Activated CD8-positive, alpha-beta T cell treated with anti-CD3 and anti-CD28 coated beads for 36 hours (primary cell): ENCODE measurements at regions not wholly inside any gene's neighbourhood (a gene's known extent, or its start where the extent isn't known, plus 50 kb on each side); places are given as distances from the start of the nearest gene placed in this dataset.
"Not testable (repeated sequence)": the region's sequence is repeated elsewhere in the genome, so short reads cannot be mapped to it uniquely, and the experiment has no call there.

Experiments used
- ATAC-seq: fragments of 200-7000 bp; cut with Tn5 transposase; one replicate; pipeline ENCODE4 v1.10.0; 2021; ENCODE audit warnings: mild to moderate bottlenecking, moderate library complexity
- CTCF ChIA-PET: fragments of 350-600 bp; sonication (Branson Sonifier 250); formaldehyde crosslinking; loops from one replicate; lab custom pipeline; 2021; ENCODE audit warnings: antibody characterized with exemption; lab: Charles Lee
- POLR2A ChIA-PET: fragments of 350-600 bp; sonication (Branson Sonifier 250); formaldehyde crosslinking; loops from one replicate; lab custom pipeline; 2021; ENCODE audit warnings: antibody characterized with exemption; lab: Charles Lee
- DNase-seq: peaks from one replicate; pipeline ENCODE4 v3.0.0-alpha.2; 2020
- H3K27ac Mint-ChIP-seq: one replicate; pipeline ENCODE4 v1.8.0; 2021; ENCODE audit warnings: mild to moderate bottlenecking, mixed read lengths
- H3K27me3 Mint-ChIP-seq: one replicate; pipeline ENCODE4 v1.8.0; 2021; ENCODE audit warnings: mixed read lengths
- H3K36me3 Mint-ChIP-seq: one replicate; pipeline ENCODE4 v1.8.0; 2021; ENCODE audit warnings: low read depth, mixed read lengths
- H3K4me1 Mint-ChIP-seq: one replicate; pipeline ENCODE4 v1.8.0; 2021; ENCODE audit warnings: low read depth, mixed read lengths
- H3K4me3 Mint-ChIP-seq: one replicate; pipeline ENCODE4 v1.8.0; 2021; ENCODE audit warnings: mild to moderate bottlenecking, moderate library complexity, mixed read lengths
- H3K9me3 Mint-ChIP-seq: one replicate; pipeline ENCODE4 v1.8.0; 2021; ENCODE audit warnings: mixed read lengths
- CTCF ChIP-seq: fragments of 200-600 bp; IDR thresholded peaks from one replicate; pipeline ENCODE4 v1.8.0; 2022; ENCODE audit warnings: antibody characterized with exemption, mild to moderate bottlenecking
- intact Hi-C: fragments of 100-400 bp; cut with micrococcal nuclease; formaldehyde crosslinking; loops from one replicate; pipeline ENCODE4 v1.10.0; 2022

- no peaks in the 10 kb centered on the region for H3K27me3 Mint-ChIP-seq
- no peaks in the 10 kb centered on the region for H3K36me3 Mint-ChIP-seq
- no peak overlapping the region for H3K4me3 Mint-ChIP-seq
- POLR2A ChIA-PET, result interaction anchor here (0.6 to 1.3 kb wide), 2 partner anchors 8 to 83 kb away, joined by 3 to 6 read pairs; no protein-coding TSS in a partner anchor
- H3K27ac Mint-ChIP-seq, result no peak overlapping the region
- ATAC-seq, result no peak
- intact Hi-C loops, result no loop called here
- CTCF ChIA-PET, result interaction anchor here (1.0 to 1.2 kb wide), 2 partner anchors 72 to 82 kb away, joined by 3 read pairs; no protein-coding TSS in a partner anchor
- no peaks in the 10 kb centered on the region for H3K4me1 Mint-ChIP-seq
- no peak for TF ChIP-seq CTCF
- no peak for DNase-seq
- no peaks in the 10 kb centered on the region for H3K9me3 Mint-ChIP-seq
These were observed 80.2 kb downstream of the ARRDC3 start for GRCh38 chr5:91302958-91303357.

GRCh38 chr5:91302305-91302704 lies 80.8 kb downstream of the ARRDC3 start:
- POLR2A ChIA-PET, result interaction anchor here (0.5 to 1.3 kb wide), 3 partner anchors 9 to 84 kb away, joined by 3 to 7 read pairs (median 6); no protein-coding TSS in a partner anchor
- no peaks in the 10 kb centered on the region for H3K9me3 Mint-ChIP-seq

GRCh38 chr5:91301106-91301846 lies 81.8 kb downstream of the ARRDC3 start:
- CTCF ChIA-PET, result interaction anchor here (0.8 to 0.9 kb wide), 3 partner anchors 9 to 83 kb away, joined by 3 to 4 read pairs (median 3); no protein-coding TSS in a partner anchor
- POLR2A ChIA-PET, result interaction anchor here (0.5 to 1.7 kb wide), 2 partner anchors 10 to 80 kb away, joined by 7 to 11 read pairs; no protein-coding TSS in a partner anchor
- no peaks in the 10 kb centered on the region for H3K36me3 Mint-ChIP-seq
- H3K4me3 Mint-ChIP-seq, result no peak overlapping the region
- H3K27ac Mint-ChIP-seq, result no peak overlapping the region
- no peak for DNase-seq
- no peaks in the 10 kb centered on the region for H3K4me1 Mint-ChIP-seq
- no peak for TF ChIP-seq CTCF
- no peaks in the 10 kb centered on the region for H3K27me3 Mint-ChIP-seq
- no peak for ATAC-seq
- no peaks in the 10 kb centered on the region for H3K9me3 Mint-ChIP-seq
- intact Hi-C loops, result no loop called here

More at GRCh38 chr5:91302305-91302704, 80.8 kb downstream of the ARRDC3 start:
- H3K4me3 Mint-ChIP-seq, result no peak overlapping the region
- H3K27me3 Mint-ChIP-seq, result no peaks in the 10 kb centered on the region
- no peaks in the 10 kb centered on the region for H3K36me3 Mint-ChIP-seq
- ATAC-seq, result no peak
- CTCF ChIA-PET, result interaction anchor here (0.8 to 1.2 kb wide), 3 partner anchors 34 to 83 kb away, joined by 3 read pairs; no protein-coding TSS in a partner anchor
- no peak overlapping the region for H3K27ac Mint-ChIP-seq
- intact Hi-C loops, result no loop called here
- no peak for TF ChIP-seq CTCF
- H3K4me1 Mint-ChIP-seq, result no peaks in the 10 kb centered on the region
- DNase-seq, result no peak

GRCh38 chr5:91297994-91298393 lies 85.1 kb downstream of the ARRDC3 start:
- no peaks in the 10 kb centered on the region for H3K27me3 Mint-ChIP-seq
- no peak overlapping the region for H3K4me3 Mint-ChIP-seq
- no peaks in the 10 kb centered on the region for H3K9me3 Mint-ChIP-seq
- no peak for ATAC-seq
- ChIA-PET POLR2A (no interaction called here), CTCF (no interaction called here)
- H3K36me3 Mint-ChIP-seq, result no peaks in the 10 kb centered on the region
- intact Hi-C loops, result no loop called here
- no peak overlapping the region for H3K27ac Mint-ChIP-seq
- no peak for DNase-seq
- H3K4me1 Mint-ChIP-seq, result peaks cover 4% of the 10 kb centered on the region
- no peak for TF ChIP-seq CTCF

- Mint-ChIP-seq H3K4me3 (no peak overlapping the region), H3K27ac (no peak overlapping the region), H3K4me1 (peaks cover 17% of the 10 kb centered on the region), H3K9me3 (no peaks in the 10 kb centered on the region), H3K36me3 (no peaks in the 10 kb centered on the region), H3K27me3 (no peaks in the 10 kb centered on the region)
- no peak for TF ChIP-seq CTCF
- no peak for DNase-seq
- POLR2A ChIA-PET, result no interaction called here
- no peak for ATAC-seq
- intact Hi-C loops, result no loop called here
- CTCF ChIA-PET, result interaction anchor here (0.6 to 1.8 kb wide), 2 partner anchors 16 to 19 kb away, joined by 3 to 6 read pairs; no protein-coding TSS in a partner anchor
These were observed 86.4 kb downstream of the ARRDC3 start for GRCh38 chr5:91296674-91297143.

GRCh38 chr5:91296102-91296501 lies 87.0 kb downstream of the ARRDC3 start:
- ATAC-seq, H3K9me3 Mint-ChIP-seq, POLR2A ChIA-PET, H3K27ac Mint-ChIP-seq, H3K4me3 Mint-ChIP-seq, DNase-seq, intact Hi-C loops, H3K27me3 Mint-ChIP-seq, H3K36me3 Mint-ChIP-seq: not testable (repeated sequence)
- peaks cover 18% of the 10 kb centered on the region for H3K4me1 Mint-ChIP-seq
- CTCF ChIA-PET, result interaction anchor here (1.8 kb wide), 1 partner anchor 16 kb away, joined by 6 read pairs; no protein-coding TSS in a partner anchor
